NCI-H187 treated with DMSO at 0.1 percent for 48 hours (cell line): ENCODE measurements at regions not wholly inside any gene's neighbourhood (a gene's known extent, or its start where the extent isn't known, plus 50 kb on each side); places are given as distances from the start of the nearest gene placed in this dataset.

Experiments used
- DNase-seq: peaks from one replicate; lab custom pipeline; 2025; lab: John Stamatoyannopoulos, UW

GRCh38 chr7:24200407-24200966, 83.5 kb upstream of the NPY start:
- DNase-seq, result no peak

GRCh38 chr7:24201226-24201625, 82.8 kb upstream of the NPY start:
- no peak for DNase-seq

- DNase-seq, result no peak
Observed at GRCh38 chr7:24212073-24212472, 71.9 kb upstream of the NPY start.

- no peak for DNase-seq
Observed at GRCh38 chr7:24213311-24213710, 70.7 kb upstream of the NPY start.

GRCh38 chr7:24214670-24215069, 69.3 kb upstream of the NPY start:
- DNase-seq, result no peak

- no peak for DNase-seq
Observed at GRCh38 chr7:24216576-24217125, 67.3 kb upstream of the NPY start.

- DNase-seq, result no peak
Observed at GRCh38 chr7:24221500-24221899, 62.5 kb upstream of the NPY start.

- DNase-seq, result no peak
Observed at GRCh38 chr7:24227068-24227467, 56.9 kb upstream of the NPY start.

GRCh38 chr7:24227603-24228359, 56.2 kb upstream of the NPY start:
- no peak for DNase-seq

GRCh38 chr7:24229481-24230226, 54.3 kb upstream of the NPY start:
- no peak for DNase-seq

GRCh38 chr7:24231493-24231892, 52.5 kb upstream of the NPY start:
- DNase-seq, result no peak

GRCh38 chr7:24233386-24233785, 50.6 kb upstream of the NPY start:
- no peak for DNase-seq
